ENCODE measurements at regions not wholly inside any gene's neighbourhood (a gene's known extent, or its start where the extent isn't known, plus 50 kb on each side); places are given as distances from the start of the nearest gene placed in this dataset.

DNA sequence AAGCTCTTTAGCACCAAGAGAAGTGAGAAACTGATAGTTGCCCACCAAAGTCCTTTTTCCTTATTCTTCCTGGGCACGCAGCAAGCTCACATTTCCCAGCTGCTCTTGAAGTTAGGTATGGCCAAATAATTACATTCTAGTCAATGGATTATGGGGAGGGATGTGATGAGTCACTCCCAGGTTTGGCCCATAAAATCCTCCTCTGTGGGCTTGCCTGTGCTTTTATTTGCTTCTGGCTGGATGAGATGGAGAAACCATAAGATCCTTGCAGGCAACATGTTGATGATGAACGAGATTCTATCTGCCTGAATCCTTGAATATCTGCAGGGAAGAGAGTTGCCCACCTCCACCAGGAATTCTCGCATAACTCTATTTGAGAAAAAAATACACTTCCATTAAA, 568.3 kb upstream of the SALL1 start:
- Histone ChIP-seq H3K27me3 (ENCODE audit: insufficient read depth, low read length, poor library complexity, severe bottlenecking) (no peaks in the 10 kb centered on the region), H4K20me1 (ENCODE audit: insufficient read depth, low read length, poor library complexity, severe bottlenecking) (no peaks in the 10 kb centered on the region), H3K4me1 (ENCODE audit: insufficient read depth, low read length, poor library complexity, severe bottlenecking) (no peaks in the 10 kb centered on the region), H3K9me3 (ENCODE audit: insufficient read depth, low read depth, low read length) (no peaks in the 10 kb centered on the region), H3K9me2 (replicated peaks; ENCODE audit: low read depth, low read length) (no peaks in the 10 kb centered on the region), H3F3A (ENCODE audit: low read depth) (no peaks in the 10 kb centered on the region), H3K36me3 (ENCODE audit: insufficient read depth, low read length) (no peaks in the 10 kb centered on the region), H3K9ac (ENCODE audit: low read depth, low read length, poor library complexity, severe bottlenecking) (no peak overlapping the region), H3K79me2 (ENCODE audit: insufficient read depth, low read length) (no peaks in the 10 kb centered on the region), H3K4me3 (ENCODE audit: low read length, poor library complexity, severe bottlenecking) (no peak overlapping the region), H3K4me2 (ENCODE audit: low read depth, low read length, poor library complexity, severe bottlenecking) (no peak overlapping the region), H2AFZ (ENCODE audit: low read length) (no peak overlapping the region)
- no peak for TF ChIP-seq EZH2phosphoT487 (IDR thresholded peaks at IDR 0.05; ENCODE audit: borderline replicate concordance)
- TF ChIP-seq, protein P1, sequence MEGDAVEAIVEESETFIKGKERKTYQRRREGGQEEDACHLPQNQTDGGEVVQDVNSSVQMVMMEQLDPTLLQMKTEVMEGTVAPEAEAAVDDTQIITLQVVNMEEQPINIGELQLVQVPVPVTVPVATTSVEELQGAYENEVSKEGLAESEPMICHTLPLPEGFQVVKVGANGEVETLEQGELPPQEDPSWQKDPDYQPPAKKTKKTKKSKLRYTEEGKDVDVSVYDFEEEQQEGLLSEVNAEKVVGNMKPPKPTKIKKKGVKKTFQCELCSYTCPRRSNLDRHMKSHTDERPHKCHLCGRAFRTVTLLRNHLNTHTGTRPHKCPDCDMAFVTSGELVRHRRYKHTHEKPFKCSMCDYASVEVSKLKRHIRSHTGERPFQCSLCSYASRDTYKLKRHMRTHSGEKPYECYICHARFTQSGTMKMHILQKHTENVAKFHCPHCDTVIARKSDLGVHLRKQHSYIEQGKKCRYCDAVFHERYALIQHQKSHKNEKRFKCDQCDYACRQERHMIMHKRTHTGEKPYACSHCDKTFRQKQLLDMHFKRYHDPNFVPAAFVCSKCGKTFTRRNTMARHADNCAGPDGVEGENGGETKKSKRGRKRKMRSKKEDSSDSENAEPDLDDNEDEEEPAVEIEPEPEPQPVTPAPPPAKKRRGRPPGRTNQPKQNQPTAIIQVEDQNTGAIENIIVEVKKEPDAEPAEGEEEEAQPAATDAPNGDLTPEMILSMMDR (conservative IDR thresholded peaks at IDR 0.05; ENCODE audit: low read length), result no peak

DNA sequence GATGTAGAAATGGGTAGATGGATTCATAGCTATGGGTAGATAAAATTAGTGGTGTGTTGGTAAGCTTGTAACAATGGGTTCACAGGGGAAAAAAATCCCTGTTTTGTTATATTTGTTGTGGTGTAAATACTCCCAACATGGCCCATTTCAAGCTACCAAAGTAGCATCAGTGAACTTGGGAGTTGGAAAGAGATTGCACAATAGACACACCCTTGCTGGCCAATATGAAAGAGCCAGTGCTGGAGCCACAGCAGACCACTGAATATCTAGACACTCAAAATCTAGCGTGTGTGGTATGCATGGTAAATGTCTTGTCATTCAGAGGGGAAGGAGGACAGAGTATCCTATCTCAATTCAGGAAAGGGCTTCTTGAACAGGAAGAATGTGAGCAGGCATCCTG, 565.1 kb upstream of the SALL1 start:
- H2AFZ ChIP-seq (ENCODE audit: low read length), result no peak overlapping the region

DNA sequence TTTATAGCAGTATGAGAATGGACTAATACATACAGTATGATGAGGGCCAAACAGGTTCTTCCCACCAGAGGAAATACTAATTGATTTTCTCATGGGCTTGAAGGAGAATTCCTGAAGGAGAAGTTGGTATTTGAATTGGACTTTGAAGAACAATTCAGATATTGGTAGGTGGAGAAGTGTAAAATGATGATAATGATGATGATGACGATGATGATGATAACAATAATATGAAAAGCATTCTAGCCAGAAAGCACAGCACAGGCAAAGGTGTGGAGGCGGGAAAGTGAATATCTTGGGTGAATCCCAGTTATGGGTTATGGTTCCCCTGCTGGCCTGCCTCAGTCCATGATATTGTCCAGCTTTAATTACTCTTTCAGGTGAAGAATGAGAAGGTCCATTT, 562.4 kb upstream of the SALL1 start:
- Histone ChIP-seq H2AFZ (ENCODE audit: low read length) (no peak overlapping the region), H3K4me1 (ENCODE audit: insufficient read depth, low read length, poor library complexity, severe bottlenecking) (no peaks in the 10 kb centered on the region), H3F3A (ENCODE audit: low read depth) (no peaks in the 10 kb centered on the region), H4K20me1 (ENCODE audit: insufficient read depth, low read length, poor library complexity, severe bottlenecking) (no peaks in the 10 kb centered on the region), H3K9ac (ENCODE audit: low read depth, low read length, poor library complexity, severe bottlenecking) (no peak overlapping the region), H3K27me3 (ENCODE audit: insufficient read depth, low read length, poor library complexity, severe bottlenecking) (no peaks in the 10 kb centered on the region), H3K9me2 (replicated peaks; ENCODE audit: low read depth, low read length) (no peaks in the 10 kb centered on the region), H3K9me3 (ENCODE audit: insufficient read depth, low read depth, low read length) (no peaks in the 10 kb centered on the region; the same call in 1 of the 2 replicates), H3K4me3 (ENCODE audit: low read length, poor library complexity, severe bottlenecking) (no peak overlapping the region), H3K4me2 (ENCODE audit: low read depth, low read length, poor library complexity, severe bottlenecking) (no peak overlapping the region), H3K79me2 (ENCODE audit: insufficient read depth, low read length) (no peaks in the 10 kb centered on the region), H3K36me3 (ENCODE audit: insufficient read depth, low read length) (no peaks in the 10 kb centered on the region)
- TF ChIP-seq, protein P1 (conservative IDR thresholded peaks at IDR 0.05; ENCODE audit: low read length), result no peak
- no peak for TF ChIP-seq EZH2phosphoT487 (IDR thresholded peaks at IDR 0.05; ENCODE audit: borderline replicate concordance)

More for the DNA sequence above, 565.1 kb upstream of the SALL1 start:
- H3F3A ChIP-seq (ENCODE audit: low read depth), result no peaks in the 10 kb centered on the region
- TF ChIP-seq, protein P1 (conservative IDR thresholded peaks at IDR 0.05; ENCODE audit: low read length), result no peak
- no peak for TF ChIP-seq EZH2phosphoT487 (IDR thresholded peaks at IDR 0.05; ENCODE audit: borderline replicate concordance)
- H3K9me3 ChIP-seq (ENCODE audit: insufficient read depth, low read depth, low read length), result no peaks in the 10 kb centered on the region
- no peaks in the 10 kb centered on the region for H3K9me2 ChIP-seq (replicated peaks; ENCODE audit: low read depth, low read length)
- H3K4me3 ChIP-seq (ENCODE audit: low read length, poor library complexity, severe bottlenecking), result no peak overlapping the region
- no peak overlapping the region for H3K4me2 ChIP-seq (ENCODE audit: low read depth, low read length, poor library complexity, severe bottlenecking)
- no peaks in the 10 kb centered on the region for H3K4me1 ChIP-seq (ENCODE audit: insufficient read depth, low read length, poor library complexity, severe bottlenecking)
- H3K27me3 ChIP-seq (ENCODE audit: insufficient read depth, low read length, poor library complexity, severe bottlenecking), result no peaks in the 10 kb centered on the region
- H4K20me1 ChIP-seq (ENCODE audit: insufficient read depth, low read length, poor library complexity, severe bottlenecking), result no peaks in the 10 kb centered on the region
- no peaks in the 10 kb centered on the region for H3K36me3 ChIP-seq (ENCODE audit: insufficient read depth, low read length)
- no peak overlapping the region for H3K9ac ChIP-seq (ENCODE audit: low read depth, low read length, poor library complexity, severe bottlenecking)
- no peaks in the 10 kb centered on the region for H3K79me2 ChIP-seq (ENCODE audit: insufficient read depth, low read length)
